ENCODE measurements at regions not wholly inside any gene's neighbourhood (a gene's known extent, or its start where the extent isn't known, plus 50 kb on each side); places are given as distances from the start of the nearest gene placed in this dataset.

- TF ChIP-seq, protein P1, sequence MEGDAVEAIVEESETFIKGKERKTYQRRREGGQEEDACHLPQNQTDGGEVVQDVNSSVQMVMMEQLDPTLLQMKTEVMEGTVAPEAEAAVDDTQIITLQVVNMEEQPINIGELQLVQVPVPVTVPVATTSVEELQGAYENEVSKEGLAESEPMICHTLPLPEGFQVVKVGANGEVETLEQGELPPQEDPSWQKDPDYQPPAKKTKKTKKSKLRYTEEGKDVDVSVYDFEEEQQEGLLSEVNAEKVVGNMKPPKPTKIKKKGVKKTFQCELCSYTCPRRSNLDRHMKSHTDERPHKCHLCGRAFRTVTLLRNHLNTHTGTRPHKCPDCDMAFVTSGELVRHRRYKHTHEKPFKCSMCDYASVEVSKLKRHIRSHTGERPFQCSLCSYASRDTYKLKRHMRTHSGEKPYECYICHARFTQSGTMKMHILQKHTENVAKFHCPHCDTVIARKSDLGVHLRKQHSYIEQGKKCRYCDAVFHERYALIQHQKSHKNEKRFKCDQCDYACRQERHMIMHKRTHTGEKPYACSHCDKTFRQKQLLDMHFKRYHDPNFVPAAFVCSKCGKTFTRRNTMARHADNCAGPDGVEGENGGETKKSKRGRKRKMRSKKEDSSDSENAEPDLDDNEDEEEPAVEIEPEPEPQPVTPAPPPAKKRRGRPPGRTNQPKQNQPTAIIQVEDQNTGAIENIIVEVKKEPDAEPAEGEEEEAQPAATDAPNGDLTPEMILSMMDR (IDR thresholded peaks at IDR 0.05; ENCODE audit: low read depth, low read length) = no peak
- no peak for TF ChIP-seq EZH2phosphoT487 (IDR thresholded peaks at IDR 0.05; ENCODE audit: low read depth)
Measured at GRCh38 chr2:10242998-10243925, 59.4 kb upstream of the HPCAL1 start.

All from OCI-LY3 (cell line).